Transverse colon (tissue), 4 donors: ENCODE measurements at regions not wholly inside any gene's neighbourhood (a gene's known extent, or its start where the extent isn't known, plus 50 kb on each side); places are given as distances from the start of the nearest gene placed in this dataset.

Experiments used
- DNase-seq: peaks from one replicate; pipeline ENCODE4 v3.0.0-alpha.2; 2019
- H3K27ac ChIP-seq, 4 donors: fragments of 200-600 bp; sonication (generic); 2 replicates each; pipeline ENCODE4 v1.5.1; 2016 to 2018; ENCODE audit warnings: inconsistent platforms in 4 of 4
- H3K27me3 ChIP-seq: fragments of 200-600 bp; sonication (generic); 2 replicates; pipeline ENCODE4 v1.5.1; 2017; ENCODE audit warnings: inconsistent platforms
- H3K36me3 ChIP-seq, 4 donors: fragments of 200-600 bp; sonication (generic); 2 replicates each; pipeline ENCODE4 v1.5.1; 2017 to 2019; ENCODE audit warnings: inconsistent platforms in 4 of 4
- H3K4me1 ChIP-seq, 4 donors: fragments of 200-600 bp; sonication (generic); 2 replicates each; pipeline ENCODE4 v1.5.1; 2017 to 2020; ENCODE audit warnings: inconsistent platforms in 4 of 4
- H3K4me3 ChIP-seq, 4 donors: fragments of 200-600 bp; sonication (generic); 1 replicate in 1 of 4; 2 replicates in 3 of 4; pipeline versions ENCODE4 v1.5.1 to v1.6.1; 2017 to 2019; ENCODE audit warnings: inconsistent platforms in 4 of 4
- H3K9me3 ChIP-seq, 2 donors: fragments of 200-600 bp; sonication (generic); 2 replicates each; pipeline ENCODE4 v1.5.1; 2017 to 2019; ENCODE audit warnings: inconsistent platforms in 2 of 2
- CTCF ChIP-seq, 5 experiments: fragments of 200-600 bp in 3 of 5; fragments of 450-650 bp in 2 of 5; sonication (generic) in 3 of 5; IDR thresholded peaks; 1 replicate in 2 of 5; 2 replicates in 3 of 5; pipeline ENCODE4 v1.5.1; 2016 to 2017; ENCODE audit warnings: antibody characterized with exemption in 5 of 5, inconsistent platforms in 3 of 5, mild to moderate bottlenecking in 2 of 5, moderate library complexity in 1 of 5
- EP300 ChIP-seq: sonication (generic); formaldehyde crosslinking; IDR thresholded peaks from one replicate; pipeline ENCODE4 v1.6.1; 2017; ENCODE audit warnings: antibody characterized with exemption, low read depth
- POLR2A ChIP-seq: fragments of 450-650 bp; IDR thresholded peaks from one replicate; pipeline ENCODE4 v1.6.1; 2016; ENCODE audit warnings: antibody characterized with exemption, mild to moderate bottlenecking, moderate library complexity
- POLR2AphosphoS5 ChIP-seq, 3 donors: sonication (generic); formaldehyde crosslinking; IDR thresholded peaks; one replicate each; pipeline ENCODE4 v1.6.1; 2016; ENCODE audit warnings: antibody characterized with exemption in 3 of 3
- WGBS, 2 donors: methylation state at CpG; one replicate each; pipeline ENCODE4 v1.1.5; 2018; ENCODE audit warnings: low coverage in 1 of 2; 5-methylcytosine and 5-hydroxymethylcytosine counted together
- in situ Hi-C, 4 donors: fragments of 200-750 bp; cut with MboI; loops; one replicate each; pipeline versions ENCODE4 v1.15.0 to v1.15.1; 2017; ENCODE audit warnings: low sequenced_read_pairs in 3 of 4, low pct_ligation_motif_present in 1 of 4, low pct_unique_long_range_greater_than_20kb in 1 of 4
- intact Hi-C: fragments of 100-400 bp; cut with DNase I; formaldehyde crosslinking; loops from one replicate; pipeline ENCODE4 v1.15.1; 2023; ENCODE audit warnings: low total_unique reads

- Histone ChIP-seq H3K4me1 (no peaks in the 10 kb centered on the region), H3K9me3 (no peaks in the 10 kb centered on the region), H3K27me3 (no peaks in the 10 kb centered on the region), H3K4me3 (no peak overlapping the region), H3K27ac (no peak overlapping the region), H3K36me3 (no peaks in the 10 kb centered on the region)
- 40 to 64% methylated on average over 1 to 2 of the region's 2 CpGs for WGBS, 2 donors
- in situ Hi-C loops: no loop called here
- no peak for TF ChIP-seq POLR2A
- no peak for TF ChIP-seq CTCF (IDR thresholded peaks at IDR 0.05)
- TF ChIP-seq POLR2AphosphoS5 (IDR thresholded peaks at IDR 0.05): no peak
- TF ChIP-seq EP300: no peak
- DNase-seq: no peak
- intact Hi-C loops: no loop called here
These were observed 530.8 kb upstream of the BCHE start for GRCh38 chr3:166367947-166368533.

DNA sequence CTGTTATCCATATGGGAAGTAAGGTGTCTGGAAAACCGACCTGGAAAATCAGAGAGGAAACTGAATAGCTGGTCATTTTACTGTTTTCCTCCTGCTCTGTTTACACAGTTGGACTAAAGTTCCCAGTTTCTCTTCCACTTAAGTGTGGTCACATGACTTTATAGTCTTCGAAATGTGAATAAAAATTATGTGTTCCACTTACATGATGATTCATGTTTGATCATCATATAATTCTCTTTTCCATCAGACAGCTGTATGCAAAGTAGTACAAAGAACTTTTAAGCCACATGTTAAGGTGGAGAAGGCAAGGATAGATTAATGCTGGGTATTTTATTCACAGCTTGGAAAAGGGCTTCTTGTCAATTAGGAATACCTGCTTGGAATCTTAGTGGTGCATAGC is 525.5 kb upstream of the BCHE start:
- in situ Hi-C loops: no loop called here
- H3K4me1 ChIP-seq: no peaks in the 10 kb centered on the region
- no peaks in the 10 kb centered on the region for H3K9me3 ChIP-seq
- H3K27ac ChIP-seq: no peak overlapping the region
- intact Hi-C loops: no loop called here
- no peaks in the 10 kb centered on the region for H3K36me3 ChIP-seq
- H3K4me3 ChIP-seq: no peak overlapping the region
- 21 to 27% methylated on average over 2 of the region's 2 CpGs for WGBS, 2 donors
- no peaks in the 10 kb centered on the region for H3K27me3 ChIP-seq
- TF ChIP-seq EP300: no peak
- no peak for TF ChIP-seq POLR2AphosphoS5 (IDR thresholded peaks at IDR 0.05)
- TF ChIP-seq CTCF (IDR thresholded peaks at IDR 0.05): no peak
- no peak for TF ChIP-seq POLR2A
- no peak for DNase-seq

DNA sequence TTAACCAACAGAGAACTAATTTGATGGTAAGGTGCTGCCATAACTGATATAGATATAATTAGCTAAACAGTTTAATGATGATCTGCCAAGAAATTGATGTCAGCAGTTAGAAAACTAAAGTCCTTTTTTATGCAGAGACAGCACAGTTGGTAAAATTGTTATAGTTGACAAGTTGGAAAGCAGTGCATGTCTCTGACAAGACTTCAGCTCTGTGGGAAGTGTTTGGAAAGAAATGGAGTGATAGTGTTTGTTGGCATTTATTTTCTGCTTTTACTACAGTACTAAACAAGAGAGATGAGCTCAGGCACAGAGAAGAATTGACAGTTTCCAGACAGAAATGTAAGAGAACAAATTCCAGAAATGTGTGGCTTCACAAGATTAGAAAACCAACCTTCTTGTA is 523.5 kb upstream of the BCHE start:
- H3K4me1 ChIP-seq: no peaks in the 10 kb centered on the region
- H3K27me3 ChIP-seq: no peaks in the 10 kb centered on the region
- intact Hi-C loops (no loop called here), in situ Hi-C loops (no loop called here)
- no peaks in the 10 kb centered on the region for H3K36me3 ChIP-seq
- TF ChIP-seq CTCF (IDR thresholded peaks at IDR 0.05) (no peak), POLR2AphosphoS5 (IDR thresholded peaks at IDR 0.05) (no peak), POLR2A (no peak), EP300 (no peak)
- no peak overlapping the region for H3K27ac ChIP-seq
- H3K9me3 ChIP-seq: no peaks in the 10 kb centered on the region
- H3K4me3 ChIP-seq: no peak overlapping the region
- no peak for DNase-seq

- H3K27me3 ChIP-seq: no peaks in the 10 kb centered on the region
- in situ Hi-C loops (no loop called here), intact Hi-C loops (no loop called here)
- H3K4me3 ChIP-seq: no peak overlapping the region
- no peak for TF ChIP-seq POLR2A
- TF ChIP-seq EP300: no peak
- no peak for TF ChIP-seq CTCF (IDR thresholded peaks at IDR 0.05)
- TF ChIP-seq POLR2AphosphoS5 (IDR thresholded peaks at IDR 0.05): no peak
- WGBS, 2 donors: 63% methylated on average over 1 of the region's 1 CpG; no CpG with 5 or more reads in 1 of the 2 donors
- peaks cover 0 to 6% of the 10 kb centered on the region in 2 donors for H3K9me3 ChIP-seq
- no peaks in the 10 kb centered on the region for H3K4me1 ChIP-seq
- DNase-seq: no peak
- H3K27ac ChIP-seq: no peak overlapping the region
- H3K36me3 ChIP-seq: no peaks in the 10 kb centered on the region
These were observed 514.2 kb upstream of the BCHE start for GRCh38 chr3:166351461-166351860.
